ENCODE measurements at regions not wholly inside any gene's neighbourhood (a gene's known extent, or its start where the extent isn't known, plus 50 kb on each side); places are given as distances from the start of the nearest gene placed in this dataset.
"Not testable (repeated sequence)": the region's sequence is repeated elsewhere in the genome, so short reads cannot be mapped to it uniquely, and the experiment has no call there.

GRCh38 chr3:153221748-153222162, 59.7 kb downstream of the RAP2B start:
- no peak for DNase-seq

DNA sequence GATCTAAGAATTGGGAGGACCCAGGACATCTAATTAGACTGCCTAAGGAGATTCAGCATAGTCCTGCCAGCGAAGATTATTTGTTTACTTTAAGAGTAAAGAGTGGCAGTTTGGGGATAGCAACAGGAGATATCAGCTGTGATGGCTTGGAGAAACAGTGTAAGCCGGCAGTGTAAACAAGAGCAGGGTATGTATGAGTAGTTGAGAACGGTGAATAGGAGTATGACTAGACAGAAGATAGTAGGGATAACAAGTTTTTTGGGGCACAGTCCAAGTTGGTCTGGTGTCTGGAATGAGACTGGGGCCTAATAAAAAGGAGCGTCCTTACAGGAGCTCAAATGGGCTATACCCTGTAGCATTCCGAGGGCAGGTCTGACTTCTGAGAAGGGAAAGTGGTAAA, 64.9 kb downstream of the RAP2B start:
- DNase-seq, result not testable (repeated sequence)

GRCh38 chr3:153230427-153230826, 68.4 kb downstream of the RAP2B start:
- not testable (repeated sequence) for DNase-seq

DNA sequence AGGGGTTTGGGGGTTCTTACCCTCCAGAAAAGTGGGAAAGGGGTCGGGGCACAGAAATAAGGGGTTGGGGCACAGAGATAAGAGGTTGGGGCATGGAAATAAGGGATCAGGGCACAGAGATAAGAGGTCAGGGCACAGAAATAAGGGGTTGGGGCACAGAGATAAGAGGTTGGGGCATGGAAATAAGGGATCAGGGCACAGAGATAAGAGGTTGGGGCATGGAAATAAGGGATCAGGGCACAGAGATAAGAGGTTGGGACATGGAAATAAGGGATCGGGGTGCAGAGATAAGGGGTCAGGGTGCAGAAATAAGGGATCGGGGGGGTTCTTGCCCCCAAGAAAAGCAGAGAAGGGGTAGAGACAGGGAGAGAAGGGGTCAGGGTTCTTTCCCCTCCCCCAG, 69.2 kb downstream of the RAP2B start:
- not testable (repeated sequence) for DNase-seq

DNA sequence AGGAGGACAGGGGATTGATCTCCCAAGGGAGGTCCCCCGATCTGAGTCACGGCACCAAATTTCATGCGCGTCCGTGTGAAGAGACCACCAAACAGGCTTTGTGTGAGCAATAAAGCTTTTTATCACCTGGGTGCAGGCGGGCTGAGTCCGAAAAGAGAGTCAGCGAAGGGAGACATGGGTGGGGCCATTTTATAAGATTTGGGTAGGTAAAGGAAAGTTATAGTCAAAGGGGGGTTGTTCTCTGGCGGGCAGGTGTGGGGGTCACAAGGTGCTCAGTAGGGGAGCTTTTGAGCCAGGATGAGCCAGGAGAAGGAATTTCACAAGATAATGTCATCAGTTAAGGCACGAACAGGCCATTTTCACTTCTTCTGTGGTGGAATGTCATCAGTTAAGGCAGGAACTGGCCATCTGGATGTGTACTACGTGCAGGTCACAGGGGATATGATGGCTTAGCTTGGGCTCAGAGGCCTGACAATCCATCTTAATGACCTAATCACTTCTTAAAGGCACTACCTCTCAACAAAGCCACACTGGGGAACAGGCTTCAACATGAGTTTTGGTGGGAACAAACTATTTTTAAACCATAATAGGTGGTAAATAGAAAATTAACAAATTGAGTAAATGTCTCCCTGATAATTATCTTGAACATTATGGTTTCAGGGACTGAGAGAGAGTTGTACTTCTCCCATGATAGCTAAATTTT, 70.2 kb downstream of the RAP2B start:
- DNase-seq, result not testable (repeated sequence)

GRCh38 chr3:153232851-153233271, 70.8 kb downstream of the RAP2B start:
- no peak for DNase-seq

GRCh38 chr3:153233986-153234385, 72.0 kb downstream of the RAP2B start:
- no peak for DNase-seq

DNA sequence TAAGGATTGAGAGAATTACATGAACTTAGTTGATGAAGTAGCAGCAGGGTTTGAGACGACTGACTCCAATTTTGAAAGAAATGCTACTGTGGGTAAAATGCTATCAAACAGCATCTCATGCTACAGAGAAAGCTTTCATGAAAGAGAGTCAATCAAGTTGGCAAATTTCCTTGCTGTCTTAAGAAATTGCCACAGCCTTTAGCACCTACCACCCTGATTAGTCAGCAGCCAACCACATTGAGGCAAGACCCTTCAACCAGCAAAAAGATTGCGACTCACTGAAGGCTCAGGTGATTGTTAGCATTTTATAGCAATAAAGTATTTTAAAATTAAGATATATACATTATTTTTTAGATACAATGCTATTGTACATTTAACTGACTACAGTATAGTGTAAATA, 80.9 kb downstream of the RAP2B start:
- DNase-seq, result no peak

GRCh38 chr3:153244961-153245360, 82.9 kb downstream of the RAP2B start:
- DNase-seq, result no peak

GRCh38 chr3:153245661-153246060, 83.6 kb downstream of the RAP2B start:
- no peak for DNase-seq

DNA sequence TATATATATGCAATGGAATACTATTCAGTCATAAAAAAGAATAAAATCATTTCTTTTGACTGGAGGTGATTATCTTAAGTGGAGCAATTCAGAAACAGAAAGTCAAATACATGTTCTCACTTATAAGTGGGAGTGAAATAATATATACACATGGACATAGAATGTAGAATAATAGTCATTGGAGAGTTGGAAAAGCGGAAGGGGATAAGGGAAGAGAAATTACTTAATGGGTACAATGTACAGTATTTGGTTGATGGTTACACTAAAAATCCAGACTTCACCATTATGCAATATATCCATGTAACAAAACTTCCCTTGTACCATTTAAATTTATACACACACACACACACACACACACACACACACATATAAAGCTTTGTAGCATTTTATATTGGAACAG, 84.3 kb downstream of the RAP2B start:
- DNase-seq, result no peak

DNA sequence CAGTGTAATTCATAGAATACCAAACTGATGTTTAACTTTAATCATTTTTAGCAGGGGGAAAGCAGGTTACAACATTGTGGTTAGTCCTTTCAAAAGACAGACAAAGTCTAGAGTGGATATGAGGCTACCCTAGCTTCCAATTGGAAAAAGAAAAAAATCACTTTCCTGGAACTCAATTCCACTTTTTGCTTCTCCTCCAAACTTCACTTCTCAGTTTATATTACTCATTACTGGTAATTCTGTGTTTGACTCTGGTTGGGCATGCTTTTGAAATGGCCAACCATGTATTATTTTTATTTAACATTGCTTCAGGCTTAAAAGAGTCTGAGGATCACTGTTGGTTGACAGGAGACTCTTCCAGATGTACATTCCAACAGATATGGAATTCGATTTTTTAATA, 84.8 kb downstream of the RAP2B start:
- no peak for DNase-seq

DNA sequence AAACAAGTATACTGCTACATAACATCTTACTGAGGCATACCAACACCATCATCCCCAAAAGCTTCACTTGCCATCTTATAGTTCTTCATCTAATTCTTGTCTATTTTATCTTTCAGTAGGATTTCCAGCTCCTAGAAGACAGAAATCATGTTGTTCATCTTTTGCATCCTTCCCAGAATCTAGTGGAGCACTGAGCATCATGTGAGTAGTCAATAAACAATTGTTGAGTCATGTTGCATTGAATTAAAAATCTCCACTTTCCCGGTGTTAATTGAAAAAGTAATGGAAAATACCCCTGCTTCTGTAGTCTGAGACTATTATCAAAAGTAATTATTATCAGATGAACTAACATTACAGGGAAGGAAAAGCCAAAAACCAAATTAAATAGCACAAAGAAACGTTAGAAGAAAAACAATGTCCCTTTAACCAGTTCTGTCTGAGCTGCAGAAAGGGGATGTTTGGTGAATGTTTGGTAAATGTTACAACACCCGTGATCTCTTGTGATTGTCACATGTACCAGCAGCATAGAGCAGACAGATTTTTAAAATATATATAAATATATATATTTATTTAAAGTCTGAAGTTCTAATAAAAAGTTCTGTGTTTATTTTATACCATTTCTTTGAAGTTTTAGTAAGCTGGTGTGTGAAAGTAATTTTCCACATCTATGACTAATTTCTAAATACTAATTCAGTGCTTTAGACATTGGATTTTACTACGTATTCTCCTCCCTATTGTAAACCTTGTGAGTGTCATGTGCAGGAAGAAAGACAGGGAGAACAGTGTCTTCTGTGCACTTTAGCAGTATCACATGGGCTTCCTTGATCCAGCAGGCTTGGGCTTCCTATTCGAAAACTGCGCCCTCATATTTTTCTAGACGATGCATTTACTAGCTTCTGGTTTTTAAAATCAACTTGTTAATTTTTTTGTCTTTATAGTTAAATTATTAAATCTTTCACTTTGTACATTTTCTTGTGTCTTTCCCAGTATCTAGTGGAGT, 85.6 kb downstream of the RAP2B start:
- DNase-seq, result no peak

- not testable (repeated sequence) for DNase-seq
These were observed 86.8 kb downstream of the RAP2B start for GRCh38 chr3:153248835-153249234.

GRCh38 chr3:153249906-153250305, 87.9 kb downstream of the RAP2B start:
- DNase-seq, result no peak

GRCh38 chr3:153250446-153250845, 88.4 kb downstream of the RAP2B start:
- no peak for DNase-seq

GRCh38 chr3:153252963-153253362, 90.9 kb downstream of the RAP2B start:
- no peak for DNase-seq

DNA sequence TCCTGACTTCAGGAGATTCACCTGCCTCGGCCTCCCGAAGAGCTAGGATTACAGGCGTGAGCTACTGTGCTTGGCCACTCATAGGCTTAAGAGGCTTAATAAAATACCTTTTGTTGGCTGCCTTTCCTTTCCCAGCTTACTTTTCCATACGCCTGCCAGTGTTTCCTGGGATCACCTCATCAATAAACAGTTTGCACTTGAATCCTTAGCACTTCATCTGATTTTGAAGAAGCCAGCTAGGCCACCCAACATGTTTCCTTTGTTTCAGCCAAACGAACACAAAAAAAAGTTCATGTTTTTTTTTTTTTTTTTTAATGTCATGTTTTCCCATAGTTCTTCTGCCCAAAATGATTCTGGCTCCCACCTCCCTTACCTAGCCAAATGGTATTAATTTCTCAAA, 92.3 kb downstream of the RAP2B start:
- no peak for DNase-seq

GRCh38 chr3:153257673-153258351, 95.8 kb downstream of the RAP2B start:
- DNase-seq, result no peak

DNA sequence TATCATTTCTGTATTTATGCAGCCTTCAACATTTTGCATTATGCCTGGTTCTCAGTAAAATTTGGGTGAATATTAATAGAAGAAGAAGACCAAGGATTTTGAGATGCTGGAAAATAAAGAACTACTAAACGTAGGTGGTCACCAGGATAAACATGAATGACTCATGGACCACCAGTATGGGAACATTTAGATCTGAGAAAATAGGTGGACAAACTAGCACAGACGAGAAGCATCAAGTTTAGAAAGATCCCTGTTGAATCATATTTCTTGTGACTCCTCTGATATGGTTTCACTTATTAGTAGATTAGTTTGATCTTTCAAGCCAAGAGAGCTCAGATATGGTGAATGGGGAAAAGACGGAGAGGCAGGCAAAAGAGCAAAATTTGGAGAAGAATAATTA, 97.9 kb downstream of the RAP2B start:
- no peak for DNase-seq

GRCh38 chr3:153260681-153261080, 98.7 kb downstream of the RAP2B start:
- DNase-seq, result no peak

- DNase-seq, result no peak
These were observed 104.6 kb downstream of the RAP2B start for GRCh38 chr3:153266619-153267018.

DNA sequence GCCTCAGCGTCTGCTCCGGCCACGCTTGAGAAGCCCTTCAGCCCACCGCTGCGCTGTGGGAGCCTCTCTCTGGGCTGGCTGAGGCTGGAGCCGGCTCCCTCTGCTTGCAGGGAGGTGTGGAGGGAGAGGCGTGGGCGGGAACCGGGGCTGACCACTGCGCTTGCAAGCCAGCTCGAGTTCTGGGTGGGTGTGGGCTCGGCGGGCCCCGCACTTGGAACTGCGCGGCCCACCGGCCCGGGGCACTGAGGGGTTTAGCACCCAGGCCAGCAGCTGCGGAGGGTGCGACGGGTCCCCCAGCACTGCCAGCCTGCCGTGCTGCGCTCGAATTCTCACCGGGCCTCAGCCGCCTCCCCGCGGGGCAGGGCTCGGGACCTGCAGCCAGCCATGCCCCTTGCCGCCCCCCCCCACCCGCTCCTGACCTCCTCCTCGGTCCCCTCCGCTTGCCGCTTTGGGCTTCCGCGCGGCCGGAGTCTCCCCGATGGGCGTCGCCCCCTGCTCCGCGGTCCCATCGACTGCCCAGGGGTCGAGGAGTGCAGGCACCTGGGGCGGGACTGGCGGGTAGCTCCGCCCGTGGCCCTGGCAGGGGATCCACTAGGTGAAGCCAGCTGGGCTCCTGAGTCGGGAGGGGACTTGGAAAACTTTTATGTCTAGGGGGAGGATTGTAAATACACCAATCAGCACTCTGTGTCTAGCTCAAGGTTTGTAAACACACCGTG, 106.7 kb downstream of the RAP2B start:
- no peak for DNase-seq

Measured in COR-L47 (cell line).